ENCODE measurements at regions not wholly inside any gene's neighbourhood (a gene's known extent, or its start where the extent isn't known, plus 50 kb on each side); places are given as distances from the start of the nearest gene placed in this dataset.

- peak in 2 of 3 donors; percentile 18 to 61 for DNase-seq (ENCODE audit: low read depth in 2 of 3, low spot score in 2 of 3)
Observed at GRCh38 chr17:73722165-73722564, 77.9 kb upstream of the SDK2 start.

- no peak for DNase-seq (ENCODE audit: low read depth in 2 of 3, low spot score in 2 of 3)
Observed at GRCh38 chr17:73723317-73723716, 79.1 kb upstream of the SDK2 start.

- DNase-seq (ENCODE audit: low read depth in 2 of 3, low spot score in 2 of 3): no peak
Observed at GRCh38 chr17:73724341-73724740, 80.1 kb upstream of the SDK2 start.

GRCh38 chr17:73724990-73725389 lies 80.7 kb upstream of the SDK2 start:
- no peak for DNase-seq (ENCODE audit: low read depth in 2 of 3, low spot score in 2 of 3)

- DNase-seq (ENCODE audit: low read depth in 2 of 3, low spot score in 2 of 3): no peak
Observed at GRCh38 chr17:73725794-73726515, 81.7 kb upstream of the SDK2 start.

- DNase-seq (ENCODE audit: low read depth in 2 of 3, low spot score in 2 of 3): no peak
Observed at GRCh38 chr17:73727941-73728340, 83.7 kb upstream of the SDK2 start.

GRCh38 chr17:73729101-73729500 lies 84.9 kb upstream of the SDK2 start:
- no peak for DNase-seq (ENCODE audit: low read depth in 2 of 3, low spot score in 2 of 3)

GRCh38 chr17:73731733-73732132 lies 87.5 kb upstream of the SDK2 start:
- peak in 2 of 3 donors; percentile 21 to 26 for DNase-seq (ENCODE audit: low read depth in 2 of 3, low spot score in 2 of 3)

- no peak for DNase-seq (ENCODE audit: low read depth in 2 of 3, low spot score in 2 of 3)
Observed at GRCh38 chr17:73733517-73733916, 89.3 kb upstream of the SDK2 start.

GRCh38 chr17:73735245-73735644 lies 91.0 kb upstream of the SDK2 start:
- DNase-seq (ENCODE audit: low read depth in 2 of 3, low spot score in 2 of 3): no peak

GRCh38 chr17:73738751-73739575 lies 94.7 kb upstream of the SDK2 start:
- no peak for DNase-seq (ENCODE audit: low read depth in 2 of 3, low spot score in 2 of 3)

GRCh38 chr17:73740370-73740769 lies 96.1 kb upstream of the SDK2 start:
- DNase-seq (ENCODE audit: low read depth in 2 of 3, low spot score in 2 of 3): no peak

- no peak for DNase-seq (ENCODE audit: low read depth in 2 of 3, low spot score in 2 of 3)
Observed at GRCh38 chr17:73742948-73743381, 98.7 kb upstream of the SDK2 start.

GRCh38 chr17:73743518-73744201 lies 99.4 kb upstream of the SDK2 start:
- no peak for DNase-seq (ENCODE audit: low read depth in 2 of 3, low spot score in 2 of 3)

- no peak for DNase-seq (ENCODE audit: low read depth in 2 of 3, low spot score in 2 of 3)
Observed at GRCh38 chr17:73744411-73744810, 100.2 kb upstream of the SDK2 start.

- no peak for DNase-seq (ENCODE audit: low read depth in 2 of 3, low spot score in 2 of 3)
Observed at GRCh38 chr17:73746314-73747073, 102.2 kb upstream of the SDK2 start.

- no peak for DNase-seq (ENCODE audit: low read depth in 2 of 3, low spot score in 2 of 3)
Observed at GRCh38 chr17:73747221-73748002, 103.2 kb upstream of the SDK2 start.

GRCh38 chr17:73748508-73748907 lies 104.3 kb upstream of the SDK2 start:
- DNase-seq (ENCODE audit: low read depth in 2 of 3, low spot score in 2 of 3): no peak

- DNase-seq (ENCODE audit: low read depth in 2 of 3, low spot score in 2 of 3): no peak
Observed at GRCh38 chr17:73749337-73749823, 105.1 kb upstream of the SDK2 start.

Measured in hematopoietic multipotent progenitor cell (in vitro differentiated cells).